ENCODE measurements at regions not wholly inside any gene's neighbourhood (a gene's known extent, or its start where the extent isn't known, plus 50 kb on each side); places are given as distances from the start of the nearest gene placed in this dataset.

DNA sequence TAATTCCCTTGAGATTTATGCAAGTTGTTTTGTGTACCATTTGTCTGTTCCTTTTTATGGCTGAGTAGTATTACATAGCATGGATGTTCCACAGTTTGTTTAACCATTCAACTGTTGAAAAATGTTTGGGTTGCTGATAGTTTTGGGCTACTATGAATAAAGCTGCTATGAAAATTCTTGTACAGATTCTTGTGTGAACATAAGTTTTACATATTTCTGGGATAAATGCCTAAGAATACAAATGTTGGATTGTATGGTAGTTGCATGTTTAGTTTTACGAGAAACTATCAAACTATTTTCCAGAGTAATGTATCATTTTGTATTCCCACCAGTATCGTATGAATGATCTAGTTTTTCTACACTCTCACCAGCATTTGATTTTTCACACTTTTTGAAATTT is 407.3 kb downstream of the PLCL1 start:
- DNase-seq (ENCODE audit: low spot score), result no peak

- DNase-seq (ENCODE audit: low spot score), result no peak
These were observed 399.1 kb downstream of the PLCL1 start for GRCh38 chr2:198203336-198204069.
